Activated CD8-positive, alpha-beta memory T cell treated with anti-CD3 and anti-CD28 coated beads, Interleukin-2, amount 50 U/mL, for 24 hours (primary cell): ENCODE measurements at regions not wholly inside any gene's neighbourhood (a gene's known extent, or its start where the extent isn't known, plus 50 kb on each side); places are given as distances from the start of the nearest gene placed in this dataset.

Experiments used
- DNase-seq: peaks from one replicate; pipeline ENCODE4 v3.0.0-alpha.2; 2020; ENCODE audit errors: extremely low read depth

- DNase-seq: no peak
These were observed 76.4 kb upstream of the PRSS58 start for GRCh38 chr7:142334236-142334635.

GRCh38 chr7:142332421-142332820 is 74.6 kb upstream of the PRSS58 start:
- DNase-seq: no peak

GRCh38 chr7:142331941-142332340 is 74.1 kb upstream of the PRSS58 start:
- no peak for DNase-seq

GRCh38 chr7:142329062-142329790 is 71.4 kb upstream of the PRSS58 start:
- no peak for DNase-seq

GRCh38 chr7:142328551-142328950 is 70.7 kb upstream of the PRSS58 start:
- DNase-seq: no peak

GRCh38 chr7:142327628-142328405 is 70.0 kb upstream of the PRSS58 start:
- DNase-seq: no peak

- DNase-seq: no peak
These were observed 65.8 kb upstream of the PRSS58 start for GRCh38 chr7:142323706-142324105.

GRCh38 chr7:142321391-142321790 is 63.5 kb upstream of the PRSS58 start:
- DNase-seq: no peak

GRCh38 chr7:142320883-142321282 is 63.0 kb upstream of the PRSS58 start:
- DNase-seq: no peak

GRCh38 chr7:142319970-142320369 is 62.1 kb upstream of the PRSS58 start:
- no peak for DNase-seq

- DNase-seq: no peak
These were observed 56.4 kb upstream of the PRSS58 start for GRCh38 chr7:142314281-142314680.

GRCh38 chr7:142313528-142313927 is 55.7 kb upstream of the PRSS58 start:
- DNase-seq: no peak

- no peak for DNase-seq
These were observed 54.0 kb upstream of the PRSS58 start for GRCh38 chr7:142311876-142312275.

GRCh38 chr7:142308918-142309317 is 51.1 kb upstream of the PRSS58 start:
- no peak for DNase-seq

GRCh38 chr7:142308326-142308725 is 50.5 kb upstream of the PRSS58 start:
- DNase-seq: no peak
